Tibial nerve (tissue), 4 donors: ENCODE measurements at regions not wholly inside any gene's neighbourhood (a gene's known extent, or its start where the extent isn't known, plus 50 kb on each side); places are given as distances from the start of the nearest gene placed in this dataset.

ENCODE experiments used
- DNase-seq, 2 donors: peaks; one replicate each; pipeline ENCODE4 v3.0.0-alpha.2; 2019; ENCODE audit warnings: low spot score in 2 of 2
- H3K27ac ChIP-seq, 4 donors: fragments of 200-600 bp; sonication (generic) in 3 of 4; one replicate each; pipeline ENCODE4 v1.5.1; 2017 to 2019; ENCODE audit warnings: mild to moderate bottlenecking in 1 of 4
- H3K27me3 ChIP-seq, 2 donors: fragments of 200-600 bp; sonication (generic) in 1 of 2; one replicate each; pipeline versions ENCODE4 v1.5.1 to v1.6.0; 2017 to 2019
- H3K36me3 ChIP-seq, 3 donors: fragments of 200-600 bp; sonication (generic); one replicate each; pipeline ENCODE4 v1.5.1; 2018 to 2019
- H3K4me1 ChIP-seq, 4 donors: fragments of 200-600 bp; sonication (generic) in 3 of 4; one replicate each; pipeline ENCODE4 v1.5.1; 2017 to 2019
- H3K4me3 ChIP-seq, 4 donors: fragments of 200-600 bp; sonication (generic) in 3 of 4; one replicate each; pipeline ENCODE4 v1.5.1; 2017 to 2019; ENCODE audit warnings: mild to moderate bottlenecking in 1 of 4, moderate library complexity in 1 of 4
- H3K9me3 ChIP-seq, 4 donors: fragments of 200-600 bp; sonication (generic) in 3 of 4; one replicate each; pipeline ENCODE4 v1.5.1; 2017 to 2019
- CTCF ChIP-seq, 5 experiments: fragments of 200-600 bp in 3 of 5; fragments of 450-650 bp in 2 of 5; sonication (generic) in 3 of 5; IDR thresholded peaks; one replicate each; pipeline ENCODE4 v1.5.1; 2016 to 2019; ENCODE audit warnings: antibody characterized with exemption in 5 of 5, mild to moderate bottlenecking in 3 of 5, moderate library complexity in 2 of 5
- EP300 ChIP-seq, 2 donors: sonication (generic); formaldehyde crosslinking; IDR thresholded peaks; one replicate each; pipeline ENCODE4 v1.6.1; 2017; ENCODE audit warnings: antibody characterized with exemption in 2 of 2, mild to moderate bottlenecking in 1 of 2
- POLR2A ChIP-seq, 2 donors: fragments of 450-650 bp; IDR thresholded peaks; one replicate each; pipeline ENCODE4 v1.6.1; 2017; ENCODE audit warnings: antibody characterized with exemption in 2 of 2, mild to moderate bottlenecking in 2 of 2, moderate library complexity in 2 of 2
- WGBS, 2 donors: methylation state at CpG; one replicate each; pipeline ENCODE4 v1.1.5; 2018; 5-methylcytosine and 5-hydroxymethylcytosine counted together

- Histone ChIP-seq H3K9me3 (no peaks in the 10 kb centered on the region), H3K36me3 (no peaks in the 10 kb centered on the region), H3K4me3 (no peak overlapping the region), H3K27ac (no peak overlapping the region), H3K4me1 (no peaks in the 10 kb centered on the region), H3K27me3 (no peaks in the 10 kb centered on the region)
- no peak for TF ChIP-seq EP300 (IDR thresholded peaks at IDR 0.05)
- TF ChIP-seq CTCF (IDR thresholded peaks at IDR 0.05), result no peak
- TF ChIP-seq POLR2A (IDR thresholded peaks at IDR 0.05), result no peak
- DNase-seq, result no peak
Observed at GRCh38 chr1:209072481-209072880, 511.0 kb upstream of the CAMK1G start.

DNA sequence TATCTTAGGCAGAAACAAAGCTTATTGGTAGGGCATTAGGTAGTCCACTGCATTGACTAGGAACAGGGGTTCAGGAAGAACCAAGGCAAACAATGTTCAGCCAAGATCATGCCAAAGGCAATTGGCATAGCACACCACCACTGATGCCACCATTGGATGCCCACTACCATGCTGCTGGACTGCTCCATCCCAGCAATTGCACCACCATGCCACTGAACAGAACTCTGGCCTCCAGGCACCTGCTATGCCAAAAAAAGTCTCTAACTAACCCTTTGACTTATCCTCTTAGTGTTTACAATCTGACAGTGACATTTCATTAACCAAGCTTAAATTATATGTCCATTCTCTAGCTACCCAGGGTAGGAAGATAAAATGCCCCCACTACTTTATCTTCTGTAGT lies 509.6 kb upstream of the CAMK1G start:
- Histone ChIP-seq H3K36me3 (no peaks in the 10 kb centered on the region), H3K27ac (no peak overlapping the region), H3K4me1 (no peaks in the 10 kb centered on the region), H3K27me3 (no peaks in the 10 kb centered on the region), H3K4me3 (no peak overlapping the region), H3K9me3 (no peaks in the 10 kb centered on the region)
- no peak for DNase-seq
- no peak for TF ChIP-seq POLR2A (IDR thresholded peaks at IDR 0.05)
- no peak for TF ChIP-seq EP300 (IDR thresholded peaks at IDR 0.05)
- TF ChIP-seq CTCF (IDR thresholded peaks at IDR 0.05), result no peak

DNA sequence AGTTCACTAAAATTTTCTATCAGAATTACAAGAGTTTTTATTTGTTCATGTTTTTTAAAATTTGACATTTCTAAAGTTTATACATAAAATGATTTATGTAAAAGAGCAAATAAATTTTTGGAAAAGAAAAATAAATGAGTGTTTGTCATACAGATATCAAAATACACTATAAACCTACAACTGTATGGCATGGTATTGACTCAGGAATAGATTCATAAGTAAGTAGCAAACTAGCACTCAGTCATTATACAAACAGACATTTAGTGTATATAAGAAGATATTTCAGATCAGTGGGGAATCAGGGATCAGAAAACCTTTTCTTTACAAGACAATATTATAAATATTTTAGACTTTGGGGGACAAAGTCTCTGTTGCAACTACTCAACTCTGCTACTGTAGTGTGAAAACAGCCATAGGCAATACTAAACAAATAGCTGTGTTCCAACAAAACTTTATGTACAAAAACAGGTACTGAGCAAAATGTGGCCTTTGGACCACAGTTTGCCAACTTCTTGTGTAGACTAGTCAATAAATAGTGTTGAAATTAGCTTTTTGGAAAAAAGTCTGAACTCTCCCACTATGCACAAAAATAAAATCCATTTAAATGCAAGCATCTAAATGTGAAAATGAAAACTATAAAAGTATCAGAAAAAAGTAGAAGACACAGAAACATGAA lies 508.8 kb upstream of the CAMK1G start:
- H3K27me3 ChIP-seq, result no peaks in the 10 kb centered on the region
- no peak overlapping the region for H3K4me3 ChIP-seq
- H3K36me3 ChIP-seq, result no peaks in the 10 kb centered on the region
- DNase-seq, result no peak
- H3K27ac ChIP-seq, result no peak overlapping the region
- H3K4me1 ChIP-seq, result no peaks in the 10 kb centered on the region
- TF ChIP-seq EP300 (IDR thresholded peaks at IDR 0.05) (no peak), CTCF (IDR thresholded peaks at IDR 0.05) (no peak), POLR2A (IDR thresholded peaks at IDR 0.05) (no peak)
- no peaks in the 10 kb centered on the region for H3K9me3 ChIP-seq

GRCh38 chr1:209076688-209077087 lies 506.8 kb upstream of the CAMK1G start:
- no peak for DNase-seq
- 92 to 93% methylated on average over 3 of the region's 3 CpGs for WGBS, 2 donors

More at GRCh38 chr1:209076688-209077087, 506.8 kb upstream of the CAMK1G start:
- Histone ChIP-seq H3K4me3 (no peak overlapping the region), H3K27ac (no peak overlapping the region), H3K9me3 (no peaks in the 10 kb centered on the region), H3K36me3 (no peaks in the 10 kb centered on the region), H3K27me3 (no peaks in the 10 kb centered on the region), H3K4me1 (no peaks in the 10 kb centered on the region)
- TF ChIP-seq CTCF (IDR thresholded peaks at IDR 0.05) (no peak), EP300 (IDR thresholded peaks at IDR 0.05) (no peak), POLR2A (IDR thresholded peaks at IDR 0.05) (no peak)
